ENCODE measurements at regions not wholly inside any gene's neighbourhood (a gene's known extent, or its start where the extent isn't known, plus 50 kb on each side); places are given as distances from the start of the nearest gene placed in this dataset.
"Not testable (repeated sequence)": the region's sequence is repeated elsewhere in the genome, so short reads cannot be mapped to it uniquely, and the experiment has no call there.

GRCh38 chr11:34727228-34727737 is 106.4 kb downstream of the EHF start:
- no peaks in the 10 kb centered on the region for H3K4me1 ChIP-seq (replicated peaks)
- intact Hi-C loops (cut with DNase I), result no loop called here
- no peak for TF ChIP-seq CTCF (IDR thresholded peaks at IDR 0.05)
- no peak for TF ChIP-seq POLR2A (IDR thresholded peaks at IDR 0.05)
- H3K9me3 ChIP-seq, result no peaks in the 10 kb centered on the region
- no peak for DNase-seq (ENCODE audit: low spot score)
- no peak overlapping the region for H3K4me3 ChIP-seq
- no peaks in the 10 kb centered on the region for H3K36me3 ChIP-seq
- H3K27me3 ChIP-seq (replicated peaks; ENCODE audit: insufficient read depth), result no peaks in the 10 kb centered on the region
- WGBS, result 86% methylated on average over 1 of the region's 1 CpG
- no peak overlapping the region for H3K27ac ChIP-seq

DNA sequence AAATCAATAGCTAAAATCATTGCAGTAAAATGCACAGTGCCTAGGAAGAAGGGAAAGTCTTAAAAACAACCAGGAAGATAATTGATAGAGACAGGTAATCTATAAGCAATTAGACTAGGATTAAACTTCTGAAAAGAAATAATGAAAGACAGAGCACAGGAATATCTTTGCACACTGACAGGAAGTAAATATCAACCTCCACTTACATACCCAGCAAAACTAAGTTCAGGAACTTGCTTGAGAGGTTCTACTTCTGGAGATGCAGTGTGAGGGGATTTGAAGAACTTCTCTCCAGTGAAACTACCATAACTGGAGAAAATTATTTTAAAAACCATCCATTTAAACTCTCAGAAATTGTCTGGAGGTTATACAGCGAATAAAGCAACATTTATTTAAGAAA is 104.1 kb downstream of the EHF start:
- H3K36me3 ChIP-seq, result no peaks in the 10 kb centered on the region
- intact Hi-C loops (cut with DNase I), result no loop called here
- H3K4me3 ChIP-seq, result no peak overlapping the region
- H3K9me3 ChIP-seq, result no peaks in the 10 kb centered on the region
- no peaks in the 10 kb centered on the region for H3K4me1 ChIP-seq (replicated peaks)
- no peak for TF ChIP-seq CTCF (IDR thresholded peaks at IDR 0.05)
- no peak for TF ChIP-seq POLR2A (IDR thresholded peaks at IDR 0.05)
- TF ChIP-seq POLR2AphosphoS5 (IDR thresholded peaks at IDR 0.05), result no peak
- H3K27ac ChIP-seq, result no peak overlapping the region
- WGBS, result 90% methylated on average over 1 of the region's 1 CpG
- no peaks in the 10 kb centered on the region for H3K27me3 ChIP-seq (replicated peaks; ENCODE audit: insufficient read depth)
- DNase-seq (ENCODE audit: low spot score), result no peak

- H3K27me3 ChIP-seq (replicated peaks; ENCODE audit: insufficient read depth), result no peaks in the 10 kb centered on the region
- no peak for TF ChIP-seq CTCF (IDR thresholded peaks at IDR 0.05)
- TF ChIP-seq POLR2AphosphoS5 (IDR thresholded peaks at IDR 0.05), result no peak
- no peak for TF ChIP-seq POLR2A (IDR thresholded peaks at IDR 0.05)
- H3K9me3 ChIP-seq, result no peaks in the 10 kb centered on the region
- no peak for DNase-seq (ENCODE audit: low spot score)
- intact Hi-C loops (cut with DNase I), result no loop called here
- 74% methylated on average over 2 of the region's 2 CpGs for WGBS
- no peak overlapping the region for H3K27ac ChIP-seq
- no peaks in the 10 kb centered on the region for H3K36me3 ChIP-seq
- H3K4me3 ChIP-seq, result no peak overlapping the region
- H3K4me1 ChIP-seq (replicated peaks), result no peaks in the 10 kb centered on the region
Measured at GRCh38 chr11:34721646-34722045, 100.8 kb downstream of the EHF start.

GRCh38 chr11:34719303-34719848 is 98.5 kb downstream of the EHF start:
- 17% methylated on average over 1 of the region's 1 CpG for WGBS
- H3K4me3 ChIP-seq, result no peak overlapping the region

GRCh38 chr11:34713631-34714030 is 92.7 kb downstream of the EHF start:
- H3K27me3 ChIP-seq (replicated peaks; ENCODE audit: insufficient read depth); H3K9me3 ChIP-seq; H3K27ac ChIP-seq; H3K36me3 ChIP-seq; DNase-seq (ENCODE audit: low spot score); H3K4me1 ChIP-seq (replicated peaks); H3K4me3 ChIP-seq; intact Hi-C loops (cut with DNase I): not testable (repeated sequence)

More at GRCh38 chr11:34719303-34719848, 98.5 kb downstream of the EHF start:
- Histone ChIP-seq H3K36me3 (no peaks in the 10 kb centered on the region), H3K27me3 (replicated peaks; ENCODE audit: insufficient read depth) (no peaks in the 10 kb centered on the region), H3K9me3 (no peaks in the 10 kb centered on the region), H3K27ac (no peak overlapping the region), H3K4me1 (replicated peaks) (no peaks in the 10 kb centered on the region)
- intact Hi-C loops (cut with DNase I), result no loop called here
- DNase-seq (ENCODE audit: low spot score), result no peak
- no peak for TF ChIP-seq CTCF (IDR thresholded peaks at IDR 0.05)
- no peak for TF ChIP-seq POLR2A (IDR thresholded peaks at IDR 0.05)
- no peak for TF ChIP-seq POLR2AphosphoS5 (IDR thresholded peaks at IDR 0.05)

Small RNAs in the stretch of these regions (small RNA-seq; reads per million reads assigned to genes)
- 0 reads per million in 2 donors for gene AL359999.1

All from prostate gland (tissue), 2 donors.